Osteoblast (primary cell): ENCODE measurements at regions not wholly inside any gene's neighbourhood (a gene's known extent, or its start where the extent isn't known, plus 50 kb on each side); places are given as distances from the start of the nearest gene placed in this dataset.
A peak's percentile ranks its signal among the peaks of the same experiment; 100 is the strongest.

Experiments
- DNase-seq: peaks from one replicate; pipeline ENCODE4 v3.0.0; 2011; ENCODE audit warnings: low spot score, mixed read lengths; ENCODE audit not compliant: insufficient read length; ENCODE audit errors: missing footprints
- H2AFZ ChIP-seq: 2 replicates; pipeline ENCODE4 v1.6.0; 2011; ENCODE audit warnings: mild to moderate bottlenecking, low read length
- H3K27ac ChIP-seq: 2 replicates; pipeline ENCODE4 v1.5.1; 2011; ENCODE audit warnings: mild to moderate bottlenecking, low read depth, low read length, moderate library complexity
- H3K27me3 ChIP-seq: 2 replicates; pipeline ENCODE4 v1.6.0; 2012; ENCODE audit warnings: mild to moderate bottlenecking, control low read depth, inconsistent platforms, low read length, moderate library complexity; ENCODE audit not compliant: insufficient read depth
- H3K36me3 ChIP-seq: 2 replicates; pipeline ENCODE4 v1.5.1; 2011; ENCODE audit warnings: mild to moderate bottlenecking, low read length, control low read depth, moderate library complexity; ENCODE audit not compliant: insufficient read depth
- H3K4me1 ChIP-seq: 2 replicates; pipeline ENCODE4 v1.5.1; 2011; ENCODE audit warnings: mild to moderate bottlenecking, low read length, control low read depth, moderate library complexity; ENCODE audit not compliant: insufficient read depth
- H3K4me2 ChIP-seq: 2 replicates; pipeline ENCODE4 v1.6.0; 2011; ENCODE audit warnings: mild to moderate bottlenecking, low read length; ENCODE audit not compliant: insufficient read depth
- H3K4me3 ChIP-seq: fragments of 200-600 bp; sonication (generic); 3 replicates; pipeline ENCODE4 v1.5.1; 2012; ENCODE audit warnings: mild to moderate bottlenecking, low read length, inconsistent platforms; ENCODE audit not compliant: insufficient read depth
- H3K79me2 ChIP-seq: 2 replicates; pipeline ENCODE4 v1.6.0; 2012; ENCODE audit warnings: mild to moderate bottlenecking, low read length, control low read depth, inconsistent platforms; ENCODE audit not compliant: insufficient read depth
- H3K9me3 ChIP-seq: 2 replicates; pipeline ENCODE4 v1.5.1; 2011; ENCODE audit warnings: low read depth, low read length, control low read depth
- H4K20me1 ChIP-seq: 2 replicates; pipeline ENCODE4 v1.6.0; 2012; ENCODE audit warnings: mild to moderate bottlenecking, low read length, control low read depth; ENCODE audit not compliant: insufficient read depth
- CTCF ChIP-seq: IDR thresholded peaks from 2 replicates; pipeline ENCODE4 v1.5.1; 2011; ENCODE audit warnings: mild to moderate bottlenecking, low read depth, low read length, moderate library complexity; ENCODE audit errors: extremely low read depth

DNA sequence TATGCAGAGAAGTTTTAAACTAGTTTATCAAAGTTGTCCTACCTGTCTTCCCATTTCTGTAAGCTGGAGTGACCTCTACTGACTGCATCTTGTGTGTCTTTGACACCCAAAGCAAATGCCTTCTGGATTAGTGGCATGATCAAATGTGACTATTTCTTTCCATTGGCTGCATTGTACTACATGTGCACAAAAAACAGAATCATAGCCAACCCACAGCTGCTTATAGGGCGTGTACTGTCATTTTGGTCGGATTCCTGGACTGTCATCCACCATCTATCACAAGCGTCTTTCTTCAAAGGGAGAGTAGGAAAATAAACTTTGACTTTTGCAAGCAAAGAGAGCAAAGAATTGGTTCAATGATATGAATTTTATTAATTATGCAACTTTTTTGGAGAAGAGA lies 310.6 kb downstream of the MAP2K6 start:
- no peaks in the 10 kb centered on the region for H3K27me3 ChIP-seq
- no peak overlapping the region for H3K4me3 ChIP-seq
- H2AFZ ChIP-seq = no peak overlapping the region
- H4K20me1 ChIP-seq = no peaks in the 10 kb centered on the region
- no peak for DNase-seq
- TF ChIP-seq CTCF = no peak
- no peaks in the 10 kb centered on the region for H3K4me1 ChIP-seq
- no peaks in the 10 kb centered on the region for H3K9me3 ChIP-seq
- no peak overlapping the region for H3K27ac ChIP-seq
- no peaks in the 10 kb centered on the region for H3K36me3 ChIP-seq
- H3K79me2 ChIP-seq = no peaks in the 10 kb centered on the region
- H3K4me2 ChIP-seq = no peak overlapping the region

DNA sequence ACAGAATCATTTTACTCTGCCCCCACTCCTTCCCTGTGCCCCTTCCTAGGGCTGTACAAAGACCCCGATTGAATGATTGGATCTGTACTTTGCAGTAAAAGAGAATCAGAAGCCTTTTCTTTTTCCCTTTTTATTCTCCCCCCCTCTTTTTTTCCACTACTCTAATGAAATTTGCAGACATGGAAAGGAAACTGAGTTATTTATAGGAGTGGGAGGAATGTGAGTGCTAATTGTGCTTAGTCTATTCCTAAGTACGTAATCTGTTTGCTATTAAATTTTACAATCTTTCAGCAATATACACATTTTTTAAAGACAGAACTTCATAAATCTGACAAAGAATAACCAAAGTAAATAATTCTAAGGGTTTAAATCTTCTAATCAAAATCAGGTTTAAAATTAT lies 314.3 kb downstream of the MAP2K6 start:
- Histone ChIP-seq H4K20me1 (no peaks in the 10 kb centered on the region), H3K36me3 (no peaks in the 10 kb centered on the region), H3K27ac (no peak overlapping the region), H3K27me3 (no peaks in the 10 kb centered on the region), H2AFZ (no peak overlapping the region), H3K4me1 (peaks cover 18% of the 10 kb centered on the region), H3K9me3 (no peaks in the 10 kb centered on the region), H3K4me3 (no peak overlapping the region), H3K4me2 (no peak overlapping the region), H3K79me2 (no peaks in the 10 kb centered on the region)
- no peak for TF ChIP-seq CTCF
- DNase-seq = no peak

DNA sequence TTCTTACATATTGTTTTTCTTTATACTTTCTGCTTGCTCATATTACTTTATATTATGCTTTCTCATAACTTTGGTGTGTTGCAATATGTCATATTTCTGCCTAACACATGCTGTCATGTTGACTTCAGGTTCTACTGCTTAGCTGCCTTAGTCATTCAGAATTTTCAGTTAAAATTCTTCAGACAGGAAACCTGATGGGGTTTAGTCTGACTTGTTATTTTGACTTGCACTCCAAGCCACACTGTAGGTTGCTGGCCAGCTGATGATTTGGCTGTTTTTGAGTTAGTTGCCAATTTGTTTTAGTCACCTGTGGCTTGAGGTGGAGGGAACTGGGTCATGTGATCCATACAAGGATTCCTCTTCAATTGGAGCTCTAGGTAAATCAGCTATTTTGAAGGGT lies 315.4 kb downstream of the MAP2K6 start:
- Histone ChIP-seq H3K4me1 (peaks cover 22% of the 10 kb centered on the region), H3K9me3 (no peaks in the 10 kb centered on the region), H2AFZ (no peak overlapping the region), H3K4me3 (no peak overlapping the region), H3K36me3 (no peaks in the 10 kb centered on the region), H3K79me2 (no peaks in the 10 kb centered on the region), H3K27ac (no peak overlapping the region), H4K20me1 (no peaks in the 10 kb centered on the region), H3K4me2 (no peak overlapping the region), H3K27me3 (no peaks in the 10 kb centered on the region)
- DNase-seq = no peak
- no peak for TF ChIP-seq CTCF

DNA sequence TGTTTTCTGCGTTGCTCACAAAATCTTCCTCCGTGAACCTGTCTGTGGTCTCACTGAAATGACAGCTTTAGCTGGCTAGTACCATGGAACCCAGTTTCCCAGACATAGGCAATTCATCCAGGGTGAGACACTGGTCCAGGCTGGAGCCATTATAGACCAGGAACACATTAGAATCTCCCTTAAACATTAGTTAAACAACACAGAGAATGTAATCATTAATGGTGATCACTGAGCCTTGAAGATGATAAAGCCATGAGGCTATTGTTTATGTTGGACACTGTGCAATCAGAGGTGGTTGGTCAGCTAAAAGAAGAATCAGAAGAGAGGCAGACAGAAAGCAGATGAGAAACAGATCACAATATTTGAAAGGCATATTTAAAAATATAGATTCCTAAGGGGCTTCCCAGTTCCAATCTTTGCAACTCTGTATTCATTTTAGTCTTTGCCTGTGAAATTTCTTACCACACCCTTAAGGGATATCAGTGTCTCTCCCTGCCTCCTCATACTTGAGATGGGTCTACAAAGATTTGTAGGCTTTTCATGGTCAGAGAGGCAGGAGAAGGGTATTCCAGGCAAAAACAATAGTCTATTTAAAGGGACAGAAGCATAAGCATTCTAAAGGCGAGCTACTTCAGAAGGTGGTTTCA lies 317.9 kb downstream of the MAP2K6 start:
- TF ChIP-seq CTCF = no peak
- Histone ChIP-seq H4K20me1 (no peaks in the 10 kb centered on the region), H3K79me2 (no peaks in the 10 kb centered on the region), H3K4me1 (peaks cover 22% of the 10 kb centered on the region), H3K36me3 (no peaks in the 10 kb centered on the region), H3K4me2 (no peak overlapping the region), H3K9me3 (no peaks in the 10 kb centered on the region), H3K27me3 (no peaks in the 10 kb centered on the region), H2AFZ (peak overlapping the region; percentile 40), H3K4me3 (no peak overlapping the region), H3K27ac (no peak overlapping the region)
- DNase-seq = no peak
